ENCODE measurements at regions not wholly inside any gene's neighbourhood (a gene's known extent, or its start where the extent isn't known, plus 50 kb on each side); places are given as distances from the start of the nearest gene placed in this dataset.

DNA sequence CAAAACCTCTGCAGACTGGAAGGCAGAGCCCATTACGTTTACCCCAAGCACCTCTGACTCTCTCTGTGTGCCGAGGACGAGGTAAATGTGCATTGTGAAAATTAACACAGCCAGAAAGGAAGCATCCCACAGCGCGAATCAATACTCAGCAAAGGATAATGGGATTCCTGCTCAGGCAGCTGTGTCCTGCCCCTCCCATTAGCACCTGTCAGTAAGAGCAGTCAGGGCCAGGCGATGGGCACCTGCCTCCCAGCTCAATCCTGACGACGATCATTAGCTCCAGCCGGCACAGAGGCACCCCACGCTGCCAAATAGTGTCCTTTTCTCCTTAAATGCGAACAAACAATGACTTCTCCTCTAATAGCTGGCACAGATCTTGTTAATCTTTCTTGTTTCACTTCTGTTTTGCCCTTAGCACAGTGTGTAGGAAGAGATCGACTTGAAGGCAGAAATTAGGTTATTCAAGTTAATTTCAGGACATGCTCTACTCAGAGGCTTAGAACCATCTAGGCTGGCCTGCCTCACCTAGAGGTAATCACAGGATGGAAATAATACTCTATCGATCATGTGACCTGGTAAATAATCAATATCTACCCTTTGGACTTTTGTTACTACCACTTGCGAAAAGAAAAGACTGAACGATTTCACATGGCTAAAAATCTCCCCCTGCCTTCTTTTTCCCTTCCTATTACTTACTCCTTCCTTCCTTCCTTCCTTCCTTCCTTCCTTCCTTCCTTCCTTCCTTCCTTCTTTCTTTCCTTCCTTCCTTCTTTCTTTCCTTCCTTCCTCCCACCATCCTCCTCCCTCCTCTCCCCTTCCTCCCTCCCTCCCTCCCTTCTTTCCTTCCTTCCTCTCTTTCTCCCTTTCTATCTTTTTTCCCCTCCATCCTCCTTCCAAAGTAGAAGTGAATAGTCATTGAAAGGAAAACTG is 487.9 kb upstream of the ID2 start:
- TF ChIP-seq, protein P1, sequence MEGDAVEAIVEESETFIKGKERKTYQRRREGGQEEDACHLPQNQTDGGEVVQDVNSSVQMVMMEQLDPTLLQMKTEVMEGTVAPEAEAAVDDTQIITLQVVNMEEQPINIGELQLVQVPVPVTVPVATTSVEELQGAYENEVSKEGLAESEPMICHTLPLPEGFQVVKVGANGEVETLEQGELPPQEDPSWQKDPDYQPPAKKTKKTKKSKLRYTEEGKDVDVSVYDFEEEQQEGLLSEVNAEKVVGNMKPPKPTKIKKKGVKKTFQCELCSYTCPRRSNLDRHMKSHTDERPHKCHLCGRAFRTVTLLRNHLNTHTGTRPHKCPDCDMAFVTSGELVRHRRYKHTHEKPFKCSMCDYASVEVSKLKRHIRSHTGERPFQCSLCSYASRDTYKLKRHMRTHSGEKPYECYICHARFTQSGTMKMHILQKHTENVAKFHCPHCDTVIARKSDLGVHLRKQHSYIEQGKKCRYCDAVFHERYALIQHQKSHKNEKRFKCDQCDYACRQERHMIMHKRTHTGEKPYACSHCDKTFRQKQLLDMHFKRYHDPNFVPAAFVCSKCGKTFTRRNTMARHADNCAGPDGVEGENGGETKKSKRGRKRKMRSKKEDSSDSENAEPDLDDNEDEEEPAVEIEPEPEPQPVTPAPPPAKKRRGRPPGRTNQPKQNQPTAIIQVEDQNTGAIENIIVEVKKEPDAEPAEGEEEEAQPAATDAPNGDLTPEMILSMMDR (IDR thresholded peaks at IDR 0.05): no peak
- no peak for TF ChIP-seq POLR2A (IDR thresholded peaks at IDR 0.05)
